ENCODE measurements at regions not wholly inside any gene's neighbourhood (a gene's known extent, or its start where the extent isn't known, plus 50 kb on each side); places are given as distances from the start of the nearest gene placed in this dataset.

- 0 out of 2 replicates have a peak, but pooled peaks cover 3% of the 10 kb centered on the region for H3K9me2 ChIP-seq (ENCODE audit: insufficient read depth)
- no peak overlapping the region for H3K27ac Mint-ChIP-seq
- ATAC-seq: no peak
These were observed 98.5 kb upstream of the HS3ST4 start for GRCh38 chr16:25593260-25593659.

DNA sequence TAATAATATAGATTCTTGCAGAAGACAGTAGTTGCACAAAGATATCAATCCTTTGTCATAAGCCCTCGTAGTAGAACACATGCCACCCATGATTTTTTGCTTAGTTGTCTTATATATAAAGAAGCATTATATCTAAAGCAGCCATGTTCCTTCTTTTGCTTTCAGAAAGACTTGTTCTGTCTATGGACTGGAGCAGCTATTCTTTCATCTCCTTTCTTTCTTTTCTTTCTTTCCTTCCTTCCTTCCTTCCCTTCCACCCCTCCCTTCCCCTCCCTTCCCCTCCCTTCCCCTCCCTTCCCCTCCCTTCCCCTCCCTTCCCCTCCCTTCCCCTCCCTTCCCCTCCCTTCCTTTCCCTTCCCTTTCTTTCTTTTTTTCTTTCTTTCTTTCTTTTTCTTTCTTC, 104.0 kb upstream of the HS3ST4 start:
- H3F3A ChIP-seq (replicated peaks; ENCODE audit: low read depth): no peaks in the 10 kb centered on the region
- H3K4me3 ChIP-seq: no peak overlapping the region
- no peak overlapping the region for H3K4me2 ChIP-seq
- Mint-ChIP-seq H3K4me1 (peaks cover 3% of the 10 kb centered on the region; the same call in 2 of the 3 replicates), H3K27ac (no peak overlapping the region), H3K27me3 (ENCODE audit: insufficient read depth, low read depth, poor library complexity) (no peaks in the 10 kb centered on the region), H3K4me3 (no peak overlapping the region), H3K9me3 (peaks cover 73% of the 10 kb centered on the region), H3K36me3 (ENCODE audit: low read depth) (peaks cover 18% of the 10 kb centered on the region; the same call in 2 of the 3 replicates)
- no peak overlapping the region for H2AFZ ChIP-seq
- H3K27me3 ChIP-seq (ENCODE audit: insufficient read depth): no peaks in the 10 kb centered on the region
- H3K79me2 ChIP-seq (replicated peaks; ENCODE audit: insufficient read depth): no peaks in the 10 kb centered on the region
- H4K20me1 ChIP-seq (replicated peaks; ENCODE audit: insufficient read depth): no peaks in the 10 kb centered on the region
- H3K36me3 ChIP-seq (ENCODE audit: insufficient read depth): no peaks in the 10 kb centered on the region
- 0 out of 2 replicates have a peak, but pooled peaks cover 3% of the 10 kb centered on the region for H3K9me2 ChIP-seq (ENCODE audit: insufficient read depth)
- no peaks in the 10 kb centered on the region for H3K4me1 ChIP-seq (ENCODE audit: insufficient read depth)
- DNase-seq (ENCODE audit: low spot score) (no peak), ATAC-seq (no peak)
- no peak overlapping the region for H3K27ac ChIP-seq (ENCODE audit: low read depth)
- TF ChIP-seq, protein P1, sequence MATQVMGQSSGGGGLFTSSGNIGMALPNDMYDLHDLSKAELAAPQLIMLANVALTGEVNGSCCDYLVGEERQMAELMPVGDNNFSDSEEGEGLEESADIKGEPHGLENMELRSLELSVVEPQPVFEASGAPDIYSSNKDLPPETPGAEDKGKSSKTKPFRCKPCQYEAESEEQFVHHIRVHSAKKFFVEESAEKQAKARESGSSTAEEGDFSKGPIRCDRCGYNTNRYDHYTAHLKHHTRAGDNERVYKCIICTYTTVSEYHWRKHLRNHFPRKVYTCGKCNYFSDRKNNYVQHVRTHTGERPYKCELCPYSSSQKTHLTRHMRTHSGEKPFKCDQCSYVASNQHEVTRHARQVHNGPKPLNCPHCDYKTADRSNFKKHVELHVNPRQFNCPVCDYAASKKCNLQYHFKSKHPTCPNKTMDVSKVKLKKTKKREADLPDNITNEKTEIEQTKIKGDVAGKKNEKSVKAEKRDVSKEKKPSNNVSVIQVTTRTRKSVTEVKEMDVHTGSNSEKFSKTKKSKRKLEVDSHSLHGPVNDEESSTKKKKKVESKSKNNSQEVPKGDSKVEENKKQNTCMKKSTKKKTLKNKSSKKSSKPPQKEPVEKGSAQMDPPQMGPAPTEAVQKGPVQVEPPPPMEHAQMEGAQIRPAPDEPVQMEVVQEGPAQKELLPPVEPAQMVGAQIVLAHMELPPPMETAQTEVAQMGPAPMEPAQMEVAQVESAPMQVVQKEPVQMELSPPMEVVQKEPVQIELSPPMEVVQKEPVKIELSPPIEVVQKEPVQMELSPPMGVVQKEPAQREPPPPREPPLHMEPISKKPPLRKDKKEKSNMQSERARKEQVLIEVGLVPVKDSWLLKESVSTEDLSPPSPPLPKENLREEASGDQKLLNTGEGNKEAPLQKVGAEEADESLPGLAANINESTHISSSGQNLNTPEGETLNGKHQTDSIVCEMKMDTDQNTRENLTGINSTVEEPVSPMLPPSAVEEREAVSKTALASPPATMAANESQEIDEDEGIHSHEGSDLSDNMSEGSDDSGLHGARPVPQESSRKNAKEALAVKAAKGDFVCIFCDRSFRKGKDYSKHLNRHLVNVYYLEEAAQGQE (IDR thresholded peaks at IDR 0.05; ENCODE audit: unreplicated experiment): no peak
- TF ChIP-seq, protein P2, sequence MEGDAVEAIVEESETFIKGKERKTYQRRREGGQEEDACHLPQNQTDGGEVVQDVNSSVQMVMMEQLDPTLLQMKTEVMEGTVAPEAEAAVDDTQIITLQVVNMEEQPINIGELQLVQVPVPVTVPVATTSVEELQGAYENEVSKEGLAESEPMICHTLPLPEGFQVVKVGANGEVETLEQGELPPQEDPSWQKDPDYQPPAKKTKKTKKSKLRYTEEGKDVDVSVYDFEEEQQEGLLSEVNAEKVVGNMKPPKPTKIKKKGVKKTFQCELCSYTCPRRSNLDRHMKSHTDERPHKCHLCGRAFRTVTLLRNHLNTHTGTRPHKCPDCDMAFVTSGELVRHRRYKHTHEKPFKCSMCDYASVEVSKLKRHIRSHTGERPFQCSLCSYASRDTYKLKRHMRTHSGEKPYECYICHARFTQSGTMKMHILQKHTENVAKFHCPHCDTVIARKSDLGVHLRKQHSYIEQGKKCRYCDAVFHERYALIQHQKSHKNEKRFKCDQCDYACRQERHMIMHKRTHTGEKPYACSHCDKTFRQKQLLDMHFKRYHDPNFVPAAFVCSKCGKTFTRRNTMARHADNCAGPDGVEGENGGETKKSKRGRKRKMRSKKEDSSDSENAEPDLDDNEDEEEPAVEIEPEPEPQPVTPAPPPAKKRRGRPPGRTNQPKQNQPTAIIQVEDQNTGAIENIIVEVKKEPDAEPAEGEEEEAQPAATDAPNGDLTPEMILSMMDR (conservative IDR thresholded peaks at IDR 0.05; ENCODE audit: low read depth in 2 of 2): no peak
- TF ChIP-seq, protein P3, sequence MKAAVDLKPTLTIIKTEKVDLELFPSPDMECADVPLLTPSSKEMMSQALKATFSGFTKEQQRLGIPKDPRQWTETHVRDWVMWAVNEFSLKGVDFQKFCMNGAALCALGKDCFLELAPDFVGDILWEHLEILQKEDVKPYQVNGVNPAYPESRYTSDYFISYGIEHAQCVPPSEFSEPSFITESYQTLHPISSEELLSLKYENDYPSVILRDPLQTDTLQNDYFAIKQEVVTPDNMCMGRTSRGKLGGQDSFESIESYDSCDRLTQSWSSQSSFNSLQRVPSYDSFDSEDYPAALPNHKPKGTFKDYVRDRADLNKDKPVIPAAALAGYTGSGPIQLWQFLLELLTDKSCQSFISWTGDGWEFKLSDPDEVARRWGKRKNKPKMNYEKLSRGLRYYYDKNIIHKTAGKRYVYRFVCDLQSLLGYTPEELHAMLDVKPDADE (IDR thresholded peaks at IDR 0.05): no peak
- TF ChIP-seq EZH2 (IDR thresholded peaks at IDR 0.05; ENCODE audit: low read depth, unreplicated experiment) (no peak), CREB1 (CRISPR knock-in tag; IDR thresholded peaks at IDR 0.05; ENCODE audit: low read depth) (no peak), ZNF114 (CRISPR knock-in tag; IDR thresholded peaks at IDR 0.05) (no peak), STAT1 (IDR thresholded peaks at IDR 0.05; ENCODE audit: unreplicated experiment) (no peak), NANOG (IDR thresholded peaks at IDR 0.05; ENCODE audit: borderline replicate concordance) (no peak), POLR2AphosphoS5 (IDR thresholded peaks at IDR 0.05; ENCODE audit: low read depth) (no peak)

More at GRCh38 chr16:25593260-25593659, 98.5 kb upstream of the HS3ST4 start:
- Mint-ChIP-seq H3K9me3 (peaks cover 69% of the 10 kb centered on the region), H3K4me3 (no peak overlapping the region), H3K36me3 (ENCODE audit: low read depth) (peaks cover 4% of the 10 kb centered on the region; the same call in 1 of the 3 replicates), H3K4me1 (peaks cover 3% of the 10 kb centered on the region; the same call in 2 of the 3 replicates), H3K27me3 (ENCODE audit: insufficient read depth, low read depth, poor library complexity) (no peaks in the 10 kb centered on the region)
- no peak overlapping the region for H2AFZ ChIP-seq
- no peaks in the 10 kb centered on the region for H3K36me3 ChIP-seq (ENCODE audit: insufficient read depth)
- no peaks in the 10 kb centered on the region for H3F3A ChIP-seq (replicated peaks; ENCODE audit: low read depth)
- H3K4me2 ChIP-seq: no peak overlapping the region
- no peak overlapping the region for H3K27ac ChIP-seq (ENCODE audit: low read depth)
- no peaks in the 10 kb centered on the region for H3K79me2 ChIP-seq (replicated peaks; ENCODE audit: insufficient read depth)
- no peak for TF ChIP-seq ZNF331 (CRISPR knock-in tag; IDR thresholded peaks at IDR 0.05; ENCODE audit: low read depth)
- no peak overlapping the region for H3K4me3 ChIP-seq
- no peaks in the 10 kb centered on the region for H3K27me3 ChIP-seq (ENCODE audit: insufficient read depth)
- no peaks in the 10 kb centered on the region for H3K4me1 ChIP-seq (ENCODE audit: insufficient read depth)
- no peak for DNase-seq (ENCODE audit: low spot score)
- no peaks in the 10 kb centered on the region for H4K20me1 ChIP-seq (replicated peaks; ENCODE audit: insufficient read depth)

Data from GM23338 (cell line).